ENCODE measurements at regions not wholly inside any gene's neighbourhood (a gene's known extent, or its start where the extent isn't known, plus 50 kb on each side); places are given as distances from the start of the nearest gene placed in this dataset.

DNA sequence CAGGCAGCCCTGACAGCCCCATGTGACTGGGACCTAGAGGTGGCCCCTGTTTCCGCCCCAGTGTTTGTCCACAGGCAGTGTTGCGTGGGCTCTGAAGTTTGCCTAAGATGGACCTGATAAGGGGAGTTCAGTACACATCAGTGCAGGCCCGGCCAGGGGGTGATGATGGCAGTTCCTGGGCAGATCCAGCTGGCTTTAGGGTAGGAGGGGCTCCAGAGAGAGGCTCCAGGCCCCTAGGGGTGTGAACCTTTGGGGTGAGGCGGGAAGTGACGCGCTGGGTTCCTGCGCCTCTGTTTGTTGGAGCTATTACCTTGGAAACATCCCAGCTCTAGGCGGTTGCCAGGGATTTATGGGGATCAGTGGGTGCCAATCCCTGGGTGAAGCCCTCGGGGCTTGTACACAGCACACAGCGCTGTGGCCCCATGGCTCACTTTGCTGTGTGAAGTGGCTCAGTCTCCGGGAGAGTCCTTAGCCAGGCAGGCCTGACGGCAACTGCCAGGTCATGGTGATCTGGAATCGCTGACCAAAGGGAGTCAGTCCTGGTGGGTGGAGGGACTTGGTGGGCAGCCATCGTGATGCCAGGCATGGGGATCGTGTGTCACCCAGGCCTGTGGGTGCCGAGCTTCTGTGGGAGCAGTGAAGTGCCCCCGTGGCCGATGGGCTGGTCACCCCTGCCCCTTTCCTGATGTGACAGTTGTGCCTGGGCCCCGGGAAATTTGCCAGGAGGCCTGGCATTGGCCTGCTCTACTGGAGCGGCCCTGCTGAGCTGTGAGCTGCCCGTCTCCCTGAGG, 146.1 kb downstream of the SEC14L1 start (continued):
- peak; percentile 67 for TF ChIP-seq ZNF367 (CRISPR knock-in tag; IDR thresholded peaks at IDR 0.05; ENCODE audit: borderline replicate concordance)
- peak; percentile 93; the same call in 1 of the 2 replicates for TF ChIP-seq ZSCAN29 (CRISPR knock-in tag; conservative IDR thresholded peaks at IDR 0.05)
- TF ChIP-seq MXD4 (CRISPR knock-in tag; IDR thresholded peaks at IDR 0.05) = peak; percentile 98
- no peak for TF ChIP-seq ZNF530 (CRISPR knock-in tag; IDR thresholded peaks at IDR 0.05; ENCODE audit: low read depth)
- no peak for TF ChIP-seq RELA (CRISPR knock-in tag; IDR thresholded peaks at IDR 0.05)
- TF ChIP-seq, protein P1, sequence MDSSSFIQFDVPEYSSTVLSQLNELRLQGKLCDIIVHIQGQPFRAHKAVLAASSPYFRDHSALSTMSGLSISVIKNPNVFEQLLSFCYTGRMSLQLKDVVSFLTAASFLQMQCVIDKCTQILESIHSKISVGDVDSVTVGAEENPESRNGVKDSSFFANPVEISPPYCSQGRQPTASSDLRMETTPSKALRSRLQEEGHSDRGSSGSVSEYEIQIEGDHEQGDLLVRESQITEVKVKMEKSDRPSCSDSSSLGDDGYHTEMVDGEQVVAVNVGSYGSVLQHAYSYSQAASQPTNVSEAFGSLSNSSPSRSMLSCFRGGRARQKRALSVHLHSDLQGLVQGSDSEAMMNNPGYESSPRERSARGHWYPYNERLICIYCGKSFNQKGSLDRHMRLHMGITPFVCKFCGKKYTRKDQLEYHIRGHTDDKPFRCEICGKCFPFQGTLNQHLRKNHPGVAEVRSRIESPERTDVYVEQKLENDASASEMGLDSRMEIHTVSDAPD (CRISPR knock-in tag; IDR thresholded peaks at IDR 0.05) = peak; percentile 88; the same call in 1 of the 2 replicates
- TF ChIP-seq, protein P2, sequence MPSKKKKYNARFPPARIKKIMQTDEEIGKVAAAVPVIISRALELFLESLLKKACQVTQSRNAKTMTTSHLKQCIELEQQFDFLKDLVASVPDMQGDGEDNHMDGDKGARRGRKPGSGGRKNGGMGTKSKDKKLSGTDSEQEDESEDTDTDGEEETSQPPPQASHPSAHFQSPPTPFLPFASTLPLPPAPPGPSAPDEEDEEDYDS (CRISPR knock-in tag; IDR thresholded peaks at IDR 0.05) = peak; percentile 89
- peak; percentile 90 for TF ChIP-seq CCDC6 (CRISPR knock-in tag; IDR thresholded peaks at IDR 0.05)
- TF ChIP-seq, protein P3, sequence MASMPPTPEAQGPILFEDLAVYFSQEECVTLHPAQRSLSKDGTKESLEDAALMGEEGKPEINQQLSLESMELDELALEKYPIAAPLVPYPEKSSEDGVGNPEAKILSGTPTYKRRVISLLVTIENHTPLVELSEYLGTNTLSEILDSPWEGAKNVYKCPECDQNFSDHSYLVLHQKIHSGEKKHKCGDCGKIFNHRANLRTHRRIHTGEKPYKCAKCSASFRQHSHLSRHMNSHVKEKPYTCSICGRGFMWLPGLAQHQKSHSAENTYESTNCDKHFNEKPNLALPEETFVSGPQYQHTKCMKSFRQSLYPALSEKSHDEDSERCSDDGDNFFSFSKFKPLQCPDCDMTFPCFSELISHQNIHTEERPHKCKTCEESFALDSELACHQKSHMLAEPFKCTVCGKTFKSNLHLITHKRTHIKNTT (CRISPR knock-in tag; IDR thresholded peaks at IDR 0.05) = no peak
- TF ChIP-seq ZNF329 (CRISPR knock-in tag; IDR thresholded peaks at IDR 0.05; ENCODE audit: low read depth) = no peak
- peak; percentile 74; the same call in 1 of the 2 replicates for TF ChIP-seq RAD51 (IDR thresholded peaks at IDR 0.05; ENCODE audit: borderline replicate concordance)
- TF ChIP-seq, protein P4, sequence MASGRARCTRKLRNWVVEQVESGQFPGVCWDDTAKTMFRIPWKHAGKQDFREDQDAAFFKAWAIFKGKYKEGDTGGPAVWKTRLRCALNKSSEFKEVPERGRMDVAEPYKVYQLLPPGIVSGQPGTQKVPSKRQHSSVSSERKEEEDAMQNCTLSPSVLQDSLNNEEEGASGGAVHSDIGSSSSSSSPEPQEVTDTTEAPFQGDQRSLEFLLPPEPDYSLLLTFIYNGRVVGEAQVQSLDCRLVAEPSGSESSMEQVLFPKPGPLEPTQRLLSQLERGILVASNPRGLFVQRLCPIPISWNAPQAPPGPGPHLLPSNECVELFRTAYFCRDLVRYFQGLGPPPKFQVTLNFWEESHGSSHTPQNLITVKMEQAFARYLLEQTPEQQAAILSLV (CRISPR knock-in tag; IDR thresholded peaks at IDR 0.05; ENCODE audit: borderline replicate concordance) = peak; percentile 68; the same call in 1 of the 2 replicates
- TF ChIP-seq CBX5 (CRISPR knock-in tag; IDR thresholded peaks at IDR 0.05; ENCODE audit: borderline replicate concordance) = peak; percentile 93
- no peak for TF ChIP-seq ZNF660 (CRISPR knock-in tag; IDR thresholded peaks at IDR 0.05; ENCODE audit: borderline replicate concordance, low read depth)
- TF ChIP-seq FOXA3 (CRISPR knock-in tag; IDR thresholded peaks at IDR 0.05) = peak; percentile 99
- no peak for TF ChIP-seq FLYWCH1 (CRISPR knock-in tag; IDR thresholded peaks at IDR 0.05)
- TF ChIP-seq TEAD2 (CRISPR knock-in tag; IDR thresholded peaks at IDR 0.05) = no peak
- TF ChIP-seq ZSCAN20 (CRISPR knock-in tag; IDR thresholded peaks at IDR 0.05; ENCODE audit: borderline replicate concordance) = 0 out of 2 replicates have a peak, but pooled peaks have one; percentile 18
- no peak for TF ChIP-seq ARID2 (CRISPR knock-in tag; IDR thresholded peaks at IDR 0.05; ENCODE audit: borderline replicate concordance)
- TF ChIP-seq, protein P5, sequence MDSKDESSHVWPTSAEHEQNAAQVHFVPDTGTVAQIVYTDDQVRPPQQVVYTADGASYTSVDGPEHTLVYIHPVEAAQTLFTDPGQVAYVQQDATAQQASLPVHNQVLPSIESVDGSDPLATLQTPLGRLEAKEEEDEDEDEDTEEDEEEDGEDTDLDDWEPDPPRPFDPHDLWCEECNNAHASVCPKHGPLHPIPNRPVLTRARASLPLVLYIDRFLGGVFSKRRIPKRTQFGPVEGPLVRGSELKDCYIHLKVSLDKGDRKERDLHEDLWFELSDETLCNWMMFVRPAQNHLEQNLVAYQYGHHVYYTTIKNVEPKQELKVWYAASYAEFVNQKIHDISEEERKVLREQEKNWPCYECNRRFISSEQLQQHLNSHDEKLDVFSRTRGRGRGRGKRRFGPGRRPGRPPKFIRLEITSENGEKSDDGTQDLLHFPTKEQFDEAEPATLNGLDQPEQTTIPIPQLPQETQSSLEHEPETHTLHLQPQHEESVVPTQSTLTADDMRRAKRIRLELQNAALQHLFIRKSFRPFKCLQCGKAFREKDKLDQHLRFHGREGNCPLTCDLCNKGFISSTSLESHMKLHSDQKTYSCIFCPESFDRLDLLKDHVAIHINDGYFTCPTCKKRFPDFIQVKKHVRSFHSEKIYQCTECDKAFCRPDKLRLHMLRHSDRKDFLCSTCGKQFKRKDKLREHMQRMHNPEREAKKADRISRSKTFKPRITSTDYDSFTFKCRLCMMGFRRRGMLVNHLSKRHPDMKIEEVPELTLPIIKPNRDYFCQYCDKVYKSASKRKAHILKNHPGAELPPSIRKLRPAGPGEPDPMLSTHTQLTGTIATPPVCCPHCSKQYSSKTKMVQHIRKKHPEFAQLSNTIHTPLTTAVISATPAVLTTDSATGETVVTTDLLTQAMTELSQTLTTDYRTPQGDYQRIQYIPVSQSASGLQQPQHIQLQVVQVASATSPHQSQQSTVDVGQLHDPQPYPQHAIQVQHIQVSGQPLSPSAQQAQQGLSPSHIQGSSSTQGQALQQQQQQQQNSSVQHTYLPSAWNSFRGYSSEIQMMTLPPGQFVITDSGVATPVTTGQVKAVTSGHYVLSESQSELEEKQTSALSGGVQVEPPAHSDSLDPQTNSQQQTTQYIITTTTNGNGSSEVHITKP (CRISPR knock-in tag; IDR thresholded peaks at IDR 0.05; ENCODE audit: low read depth) = peak; percentile 72
- 0 out of 4 replicates have a peak, but pooled peaks of 1 of the 2 experiments have one; percentile 3 for TF ChIP-seq MAFK (conservative IDR thresholded peaks at IDR 0.05 in 1 of 2, IDR thresholded peaks at IDR 0.05 in 1 of 2; ENCODE audit: low read length in 2 of 2)

Data from HepG2 (cell line).